Mesendoderm (in vitro differentiated cells): ENCODE measurements at regions not wholly inside any gene's neighbourhood (a gene's known extent, or its start where the extent isn't known, plus 50 kb on each side); places are given as distances from the start of the nearest gene placed in this dataset.

Experiments used
- DNase-seq: peaks from one replicate; pipeline ENCODE4 v3.0.0; 2013
- H2AK5ac ChIP-seq: 2 replicates; pipeline ENCODE4 v1.6.1; 2013; ENCODE audit warnings: low read length, inconsistent platforms
- H2BK120ac ChIP-seq: 2 replicates; pipeline ENCODE4 v1.6.1; 2013; ENCODE audit warnings: low read depth, mild to moderate bottlenecking, low read length, moderate library complexity, mixed read lengths
- H2BK15ac ChIP-seq: replicated peaks from 2 replicates; pipeline ENCODE4 v1.6.1; 2013; ENCODE audit warnings: low read depth, mild to moderate bottlenecking, moderate library complexity
- H2BK5ac ChIP-seq: 2 replicates; pipeline ENCODE4 v1.6.1; 2013; ENCODE audit warnings: low read length, inconsistent platforms
- H3K18ac ChIP-seq: 2 replicates; pipeline ENCODE4 v1.6.1; 2013; ENCODE audit warnings: mild to moderate bottlenecking, low read length, mixed read lengths
- H3K23ac ChIP-seq: one replicate; pipeline ENCODE4 v1.6.1; 2013; ENCODE audit warnings: low read length
- H3K27ac ChIP-seq: 2 replicates; pipeline ENCODE4 v1.5.1; 2013; ENCODE audit warnings: low read depth, mild to moderate bottlenecking, inconsistent platforms, low read length, moderate library complexity
- H3K27me3 ChIP-seq: 2 replicates; pipeline ENCODE4 v1.6.1; 2013; ENCODE audit warnings: low read length, control low read depth, mild to moderate bottlenecking, inconsistent platforms; ENCODE audit not compliant: insufficient read depth, poor library complexity
- H3K36me3 ChIP-seq: 2 replicates; pipeline ENCODE4 v1.6.1; 2013; ENCODE audit warnings: low read length, inconsistent platforms; ENCODE audit not compliant: control insufficient read depth, insufficient read depth
- H3K4ac ChIP-seq: one replicate; pipeline ENCODE4 v1.6.1; 2013; ENCODE audit warnings: low read depth, mild to moderate bottlenecking, low read length, moderate library complexity
- H3K4me1 ChIP-seq: 2 replicates; pipeline ENCODE4 v1.6.1; 2013; ENCODE audit warnings: low read depth, low read length, inconsistent platforms; ENCODE audit not compliant: control insufficient read depth
- H3K4me2 ChIP-seq: 2 replicates; pipeline ENCODE4 v1.6.1; 2013; ENCODE audit warnings: low read length
- H3K4me3 ChIP-seq: 2 replicates; pipeline ENCODE4 v1.5.1; 2013; ENCODE audit warnings: mild to moderate bottlenecking, low read length
- H3K56ac ChIP-seq: one replicate; pipeline ENCODE4 v1.6.1; 2013; ENCODE audit warnings: low read length
- H3K79me1 ChIP-seq: 2 replicates; pipeline ENCODE4 v1.6.1; 2013; ENCODE audit warnings: low read length, inconsistent platforms
- H3K79me2 ChIP-seq: 2 replicates; pipeline ENCODE4 v1.6.1; 2013; ENCODE audit warnings: mild to moderate bottlenecking, low read length; ENCODE audit not compliant: control insufficient read depth, insufficient read depth
- H3K9ac ChIP-seq: 2 replicates; pipeline ENCODE4 v1.6.1; 2013; ENCODE audit warnings: low read length, inconsistent platforms
- H4K5ac ChIP-seq: one replicate; pipeline ENCODE4 v1.6.1; 2013; ENCODE audit warnings: low read length
- H4K8ac ChIP-seq: one replicate; pipeline ENCODE4 v1.6.1; 2013; ENCODE audit warnings: low read depth, mild to moderate bottlenecking, control low read depth, low read length, moderate library complexity
- WGBS: extraction: QIAGEN DNeasy Blood & Tissue Kit; methylation state at CpG from one replicate; pipeline ENCODE4 v1.1.7; 2013; ENCODE audit warnings: low lambda C conversion rate, missing lambda C conversion rate; ENCODE audit not compliant: insufficient coverage; ENCODE audit errors: extremely low coverage; 5-methylcytosine and 5-hydroxymethylcytosine counted together

DNA sequence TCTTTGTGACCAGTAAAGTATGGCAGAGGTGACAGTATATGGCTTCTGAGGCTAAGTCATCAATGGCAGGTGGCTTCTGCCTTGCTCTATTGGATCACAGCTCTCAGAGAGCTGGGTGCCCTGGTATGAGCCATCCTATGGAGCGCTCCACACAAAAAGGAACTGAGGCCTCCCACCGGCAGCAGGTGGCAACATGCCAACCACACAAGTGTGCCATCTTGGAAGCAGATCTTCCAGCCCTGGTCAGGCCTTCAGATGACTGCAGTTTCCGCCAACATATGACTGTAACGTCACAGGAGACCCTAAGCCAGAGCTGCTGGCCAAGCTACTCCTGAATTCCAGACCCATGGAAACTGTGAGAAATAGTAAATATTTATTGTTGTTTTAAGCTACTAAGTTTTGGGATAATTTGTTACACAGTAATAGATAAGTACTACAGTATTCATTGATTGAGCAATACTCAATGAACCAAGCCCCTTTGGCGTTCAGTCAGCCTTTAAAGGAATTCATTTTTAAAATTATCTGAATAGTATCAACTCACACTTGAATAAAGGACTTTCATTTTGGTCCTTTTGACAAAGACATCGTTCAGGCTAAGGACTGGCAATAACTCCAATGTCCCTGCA, 69.4 kb upstream of the LHX1 start:
- Histone ChIP-seq H3K56ac (no peak overlapping the region), H3K27me3 (no peaks in the 10 kb centered on the region), H2BK120ac (no peak overlapping the region), H3K27ac (no peak overlapping the region), H3K4me3 (no peak overlapping the region), H3K4me1 (peaks cover 8% of the 10 kb centered on the region), H3K9ac (no peak overlapping the region), H3K4me2 (no peak overlapping the region), H2BK15ac (no peak overlapping the region), H3K4ac (no peak overlapping the region), H3K23ac (no peak overlapping the region), H3K79me2 (no peaks in the 10 kb centered on the region), H3K18ac (no peak overlapping the region), H4K5ac (no peak overlapping the region), H3K36me3 (no peaks in the 10 kb centered on the region), H2BK5ac (no peak overlapping the region), H2AK5ac (peak overlapping the region; percentile 15), H3K79me1 (no peaks in the 10 kb centered on the region), H4K8ac (no peak overlapping the region)
- no CpG with 5 or more reads among the region's 6 CpGs for WGBS
- DNase-seq, result no peak

GRCh38 chr17:36868777-36869176, 68.5 kb upstream of the LHX1 start:
- Histone ChIP-seq H3K4ac (peak overlapping the region; percentile 1), H3K4me3 (no peak overlapping the region), H3K27ac (no peak overlapping the region), H3K4me1 (peaks cover 4% of the 10 kb centered on the region), H3K4me2 (no peak overlapping the region), H3K79me2 (no peaks in the 10 kb centered on the region), H4K5ac (no peak overlapping the region), H2BK120ac (no peak overlapping the region), H3K36me3 (no peaks in the 10 kb centered on the region), H2BK5ac (peak overlapping the region; percentile 47), H3K27me3 (no peaks in the 10 kb centered on the region), H3K23ac (peak overlapping the region; percentile 76), H2BK15ac (no peak overlapping the region), H3K18ac (peak overlapping the region; percentile 9), H3K56ac (peak overlapping the region; percentile 61), H3K9ac (no peak overlapping the region), H3K79me1 (no peaks in the 10 kb centered on the region), H2AK5ac (peak overlapping the region; percentile 52), H4K8ac (no peak overlapping the region)
- WGBS, result no CpG with 5 or more reads among the region's 10 CpGs
- DNase-seq, result no peak

DNA sequence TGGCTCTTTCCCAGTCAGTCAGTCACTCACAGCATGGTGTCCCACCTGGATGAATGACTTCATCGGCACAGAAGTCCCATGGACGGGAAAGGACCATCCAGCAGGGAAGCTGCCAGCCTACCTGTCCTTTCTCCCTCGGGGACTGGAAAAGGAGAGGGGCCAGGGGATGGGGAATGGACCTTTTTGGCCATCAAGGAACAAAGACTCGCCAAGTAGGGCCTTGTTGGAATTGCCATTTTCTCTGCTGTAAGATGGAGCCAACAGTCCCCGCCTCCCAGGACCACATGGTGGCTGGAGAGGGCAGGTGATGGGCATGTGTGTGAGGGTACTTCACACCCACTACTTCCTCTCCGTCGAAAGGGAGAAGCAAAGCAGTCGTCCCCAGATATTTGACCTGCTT, 67.8 kb upstream of the LHX1 start:
- Histone ChIP-seq H3K36me3 (no peaks in the 10 kb centered on the region), H3K27me3 (no peaks in the 10 kb centered on the region), H3K23ac (no peak overlapping the region), H2AK5ac (peak overlapping the region; percentile 54), H3K56ac (peak overlapping the region; percentile 38), H3K79me2 (no peaks in the 10 kb centered on the region), H4K8ac (no peak overlapping the region), H3K4me1 (peaks cover 2% of the 10 kb centered on the region), H3K27ac (no peak overlapping the region), H4K5ac (no peak overlapping the region), H3K4me2 (no peak overlapping the region), H3K4me3 (no peak overlapping the region), H3K79me1 (no peaks in the 10 kb centered on the region), H3K18ac (no peak overlapping the region), H2BK5ac (peak overlapping the region; percentile 40), H3K9ac (no peak overlapping the region), H3K4ac (no peak overlapping the region), H2BK120ac (no peak overlapping the region), H2BK15ac (no peak overlapping the region)
- WGBS, result no CpG with 5 or more reads among the region's 8 CpGs
- DNase-seq, result no peak

- DNase-seq, result peak; percentile 86
- Histone ChIP-seq H3K18ac (no peak overlapping the region), H2BK15ac (no peak overlapping the region), H2BK120ac (peak overlapping the region; percentile 10), H3K9ac (no peak overlapping the region), H3K23ac (peak overlapping the region; percentile 51), H2BK5ac (peak overlapping the region; percentile 29), H3K27ac (no peak overlapping the region), H3K36me3 (no peaks in the 10 kb centered on the region), H3K56ac (peak overlapping the region; percentile 44), H3K4me3 (no peak overlapping the region), H4K5ac (no peak overlapping the region), H3K79me1 (no peaks in the 10 kb centered on the region), H3K4me2 (no peak overlapping the region), H3K27me3 (no peaks in the 10 kb centered on the region), H4K8ac (no peak overlapping the region), H3K79me2 (no peaks in the 10 kb centered on the region), H3K4ac (peak overlapping the region; percentile 38), H3K4me1 (peaks cover 2% of the 10 kb centered on the region), H2AK5ac (peak overlapping the region; percentile 72)
- WGBS, result no CpG with 5 or more reads among the region's 18 CpGs
These were observed 67.2 kb upstream of the LHX1 start for GRCh38 chr17:36869856-36870719.

- Histone ChIP-seq H3K4me3 (no peak overlapping the region), H4K5ac (no peak overlapping the region), H3K18ac (no peak overlapping the region), H3K4me1 (peaks cover 3% of the 10 kb centered on the region), H3K27ac (no peak overlapping the region), H3K79me1 (no peaks in the 10 kb centered on the region), H3K4ac (peak overlapping the region; percentile 38), H2BK120ac (no peak overlapping the region), H4K8ac (no peak overlapping the region), H3K4me2 (no peak overlapping the region), H2BK5ac (peak overlapping the region; percentile 29), H3K79me2 (no peaks in the 10 kb centered on the region), H3K9ac (no peak overlapping the region), H3K23ac (no peak overlapping the region), H3K56ac (peak overlapping the region; percentile 35), H3K36me3 (no peaks in the 10 kb centered on the region), H3K27me3 (no peaks in the 10 kb centered on the region), H2AK5ac (peak overlapping the region; percentile 92), H2BK15ac (no peak overlapping the region)
- DNase-seq, result peak; percentile 62
- WGBS, result no CpG with 5 or more reads among the region's 1 CpG
These were observed 66.6 kb upstream of the LHX1 start for GRCh38 chr17:36870720-36870999.
